SK-N-MC (cell line): ENCODE measurements at regions not wholly inside any gene's neighbourhood (a gene's known extent, or its start where the extent isn't known, plus 50 kb on each side); places are given as distances from the start of the nearest gene placed in this dataset.
"Not testable (repeated sequence)": the region's sequence is repeated elsewhere in the genome, so short reads cannot be mapped to it uniquely, and the experiment has no call there.

Experiments
- DNase-seq: peaks from one replicate; pipeline ENCODE4 v3.0.0-alpha.2; 2011; ENCODE audit warnings: low read depth, low spot score
- H3K27ac ChIP-seq: fragments of 200-600 bp; sonication (generic); 2 replicates; pipeline ENCODE4 v1.5.1; 2016; ENCODE audit warnings: mixed run types
- H3K36me3 ChIP-seq: fragments of 200-600 bp; sonication (generic); 2 replicates; pipeline ENCODE4 v1.6.1; 2017; ENCODE audit warnings: antibody characterized with exemption, low read length, mixed read lengths; ENCODE audit not compliant: insufficient read depth
- H3K4me3 ChIP-seq: fragments of 200-600 bp; sonication (generic); 2 replicates; pipeline ENCODE4 v1.5.1; 2016
- H3K9ac ChIP-seq: fragments of 200-600 bp; sonication (generic); 2 replicates; pipeline ENCODE4 v1.8.0; 2017; ENCODE audit warnings: mixed run types, mixed read lengths; ENCODE audit not compliant: insufficient read length
- H3K9me3 ChIP-seq: fragments of 200-600 bp; sonication (generic); 2 replicates; pipeline ENCODE4 v1.6.1; 2017; ENCODE audit warnings: low read depth, mild to moderate bottlenecking, antibody characterized with exemption, low read length, moderate library complexity, mixed read lengths
- EZH2 ChIP-seq: fragments of 200-600 bp; sonication (generic); IDR thresholded peaks from one replicate; pipeline ENCODE4 v1.6.1; 2017; ENCODE audit warnings: antibody characterized with exemption
- FOXP2 ChIP-seq: optimal IDR thresholded peaks from 2 replicates; pipeline ENCODE3; 2011; ENCODE audit warnings: mild to moderate bottlenecking, moderate library complexity; ENCODE audit not compliant: insufficient read depth; ENCODE audit errors: extremely low read length, control extremely low read depth
- POLR2AphosphoS5 ChIP-seq: IDR thresholded peaks from 2 replicates; pipeline ENCODE4 v1.6.1; 2012; ENCODE audit warnings: mild to moderate bottlenecking, low read depth, low read length, borderline replicate concordance

- Histone ChIP-seq H3K4me3 (no peak overlapping the region), H3K36me3 (no peaks in the 10 kb centered on the region), H3K27ac (no peak overlapping the region), H3K9me3 (no peaks in the 10 kb centered on the region), H3K9ac (no peak overlapping the region)
- TF ChIP-seq FOXP2 (no peak), EZH2 (no peak), POLR2AphosphoS5 (no peak)
- DNase-seq = no peak
Measured at GRCh38 chr5:138694146-138694545, 59.1 kb upstream of the CTNNA1 start.

- DNase-seq = no peak
- Histone ChIP-seq H3K36me3 (no peaks in the 10 kb centered on the region), H3K4me3 (no peak overlapping the region), H3K9ac (no peak overlapping the region), H3K27ac (no peak overlapping the region), H3K9me3 (no peaks in the 10 kb centered on the region)
- TF ChIP-seq EZH2 (no peak), POLR2AphosphoS5 (no peak), FOXP2 (no peak)
Measured at GRCh38 chr5:138692370-138692769, 60.9 kb upstream of the CTNNA1 start.

GRCh38 chr5:138686668-138687067, 66.6 kb upstream of the CTNNA1 start:
- Histone ChIP-seq H3K9ac (no peak overlapping the region), H3K36me3 (no peaks in the 10 kb centered on the region), H3K4me3 (no peak overlapping the region), H3K27ac (no peak overlapping the region), H3K9me3 (no peaks in the 10 kb centered on the region)
- no peak for TF ChIP-seq FOXP2
- no peak for TF ChIP-seq POLR2AphosphoS5
- TF ChIP-seq EZH2 = no peak
- no peak for DNase-seq

GRCh38 chr5:138685193-138685745, 68.0 kb upstream of the CTNNA1 start:
- Histone ChIP-seq H3K36me3 (no peaks in the 10 kb centered on the region), H3K9ac (no peak overlapping the region), H3K4me3 (no peak overlapping the region), H3K9me3 (no peaks in the 10 kb centered on the region), H3K27ac (no peak overlapping the region)
- DNase-seq = no peak
- TF ChIP-seq POLR2AphosphoS5 = no peak
- no peak for TF ChIP-seq FOXP2
- no peak for TF ChIP-seq EZH2

- not testable (repeated sequence) for H3K36me3 ChIP-seq, H3K9ac ChIP-seq, DNase-seq, H3K4me3 ChIP-seq, H3K27ac ChIP-seq, H3K9me3 ChIP-seq
Measured at GRCh38 chr5:138682462-138682861, 70.8 kb upstream of the CTNNA1 start.

- H3K4me3 ChIP-seq, H3K9me3 ChIP-seq, DNase-seq, H3K27ac ChIP-seq, H3K36me3 ChIP-seq, H3K9ac ChIP-seq: not testable (repeated sequence)
Measured at GRCh38 chr5:138678826-138679225, 74.4 kb upstream of the CTNNA1 start.

GRCh38 chr5:138677782-138678181, 75.4 kb upstream of the CTNNA1 start:
- H3K4me3 ChIP-seq = no peak overlapping the region
- no peak overlapping the region for H3K9ac ChIP-seq
- H3K27ac ChIP-seq = no peak overlapping the region
- no peak for DNase-seq
- TF ChIP-seq FOXP2 (no peak), EZH2 (no peak), POLR2AphosphoS5 (no peak)
- no peaks in the 10 kb centered on the region for H3K36me3 ChIP-seq
- no peaks in the 10 kb centered on the region for H3K9me3 ChIP-seq

- no peak overlapping the region for H3K9ac ChIP-seq
- H3K9me3 ChIP-seq = no peaks in the 10 kb centered on the region
- TF ChIP-seq EZH2 (no peak), FOXP2 (no peak), POLR2AphosphoS5 (no peak)
- H3K27ac ChIP-seq = no peak overlapping the region
- DNase-seq = no peak
- no peak overlapping the region for H3K4me3 ChIP-seq
- no peaks in the 10 kb centered on the region for H3K36me3 ChIP-seq
Measured at GRCh38 chr5:138676556-138677193, 76.5 kb upstream of the CTNNA1 start.

- Histone ChIP-seq H3K9me3 (no peaks in the 10 kb centered on the region), H3K4me3 (no peak overlapping the region), H3K36me3 (no peaks in the 10 kb centered on the region), H3K9ac (no peak overlapping the region), H3K27ac (no peak overlapping the region)
- TF ChIP-seq POLR2AphosphoS5 (no peak), EZH2 (no peak), FOXP2 (no peak)
- no peak for DNase-seq
Measured at GRCh38 chr5:138676002-138676401, 77.2 kb upstream of the CTNNA1 start.
